HG03571 (cell line): ENCODE measurements at regions not wholly inside any gene's neighbourhood (a gene's known extent, or its start where the extent isn't known, plus 50 kb on each side); places are given as distances from the start of the nearest gene placed in this dataset.

ENCODE experiments used
- ATAC-seq: cut with Tn5 transposase; IDR thresholded peaks from one replicate; pipeline ENCODE4 v1.9.1; 2021; ENCODE audit not compliant: unreplicated experiment

- ATAC-seq, result no peak
Measured at GRCh38 chr12:34340534-34341361, 318.5 kb downstream of the ALG10 start.

- ATAC-seq, result no peak
Measured at GRCh38 chr12:34341362-34341733, 319.1 kb downstream of the ALG10 start.

GRCh38 chr12:34342048-34342447 lies 319.8 kb downstream of the ALG10 start:
- ATAC-seq, result no peak

GRCh38 chr12:34343345-34343744 lies 321.0 kb downstream of the ALG10 start:
- no peak for ATAC-seq

- ATAC-seq, result no peak
Measured at GRCh38 chr12:34343766-34344165, 321.5 kb downstream of the ALG10 start.

GRCh38 chr12:34344851-34345522 lies 322.7 kb downstream of the ALG10 start:
- ATAC-seq, result no peak

- ATAC-seq, result no peak
Measured at GRCh38 chr12:34345801-34346200, 323.5 kb downstream of the ALG10 start.

- no peak for ATAC-seq
Measured at GRCh38 chr12:34346372-34347034, 324.2 kb downstream of the ALG10 start.

- no peak for ATAC-seq
Measured at GRCh38 chr12:34347367-34347766, 325.1 kb downstream of the ALG10 start.

GRCh38 chr12:34348064-34348463 lies 325.8 kb downstream of the ALG10 start:
- ATAC-seq, result no peak

- ATAC-seq, result no peak
Measured at GRCh38 chr12:34348836-34349672, 326.8 kb downstream of the ALG10 start.

GRCh38 chr12:34349673-34349961 lies 327.3 kb downstream of the ALG10 start:
- ATAC-seq, result no peak

GRCh38 chr12:34350092-34351041 lies 328.1 kb downstream of the ALG10 start:
- no peak for ATAC-seq

GRCh38 chr12:34352098-34352497 lies 329.8 kb downstream of the ALG10 start:
- ATAC-seq, result no peak

- ATAC-seq, result no peak
Measured at GRCh38 chr12:34354239-34355200, 332.2 kb downstream of the ALG10 start.

GRCh38 chr12:34356233-34356987 lies 334.1 kb downstream of the ALG10 start:
- ATAC-seq, result no peak

GRCh38 chr12:34357791-34358190 lies 335.5 kb downstream of the ALG10 start:
- ATAC-seq, result no peak

- no peak for ATAC-seq
Measured at GRCh38 chr12:34358198-34358597, 335.9 kb downstream of the ALG10 start.
